ENCODE measurements at regions not wholly inside any gene's neighbourhood (a gene's known extent, or its start where the extent isn't known, plus 50 kb on each side); places are given as distances from the start of the nearest gene placed in this dataset.

DNA sequence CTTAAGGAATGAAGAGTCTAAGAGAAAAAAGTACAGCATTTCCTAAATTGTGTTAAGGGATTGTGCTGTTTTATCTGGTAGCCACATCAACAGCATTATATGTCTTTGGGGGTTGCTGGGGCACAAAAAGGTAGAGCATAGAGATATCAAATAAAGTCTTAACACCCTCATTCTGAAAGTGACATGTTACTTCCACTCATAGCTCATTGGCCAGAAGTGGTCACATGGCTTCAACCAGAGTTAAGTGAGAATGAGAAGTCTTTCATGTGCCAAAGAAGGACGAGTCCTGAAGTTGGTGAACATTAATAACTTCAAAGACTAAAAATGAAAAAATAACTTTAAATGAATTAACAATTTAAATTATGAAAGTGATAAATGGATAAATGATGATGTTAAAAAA lies 175.7 kb upstream of the ZEB2 start:
- no peaks in the 10 kb centered on the region for H4K20me1 ChIP-seq (replicated peaks; ENCODE audit: insufficient read depth)
- DNase-seq (ENCODE audit: low spot score) (no peak), ATAC-seq (no peak)
- Mint-ChIP-seq H3K27ac (no peak overlapping the region), H3K36me3 (ENCODE audit: low read depth) (no peaks in the 10 kb centered on the region), H3K27me3 (ENCODE audit: insufficient read depth, low read depth, poor library complexity) (no peaks in the 10 kb centered on the region), H3K9me3 (no peaks in the 10 kb centered on the region), H3K4me3 (no peak overlapping the region), H3K4me1 (no peaks in the 10 kb centered on the region)
- peaks cover 4% of the 10 kb centered on the region; the same call in 1 of the 2 replicates for H3K9me2 ChIP-seq (ENCODE audit: insufficient read depth)
- no peaks in the 10 kb centered on the region for H3K79me2 ChIP-seq (replicated peaks; ENCODE audit: insufficient read depth)
- TF ChIP-seq EZH2phosphoT487 (IDR thresholded peaks at IDR 0.05; ENCODE audit: unreplicated experiment), result no peak
- no peak for TF ChIP-seq EZH2 (IDR thresholded peaks at IDR 0.05; ENCODE audit: low read depth, unreplicated experiment)
- no peaks in the 10 kb centered on the region for H3K36me3 ChIP-seq (ENCODE audit: insufficient read depth)
- no peaks in the 10 kb centered on the region for H3F3A ChIP-seq (replicated peaks; ENCODE audit: low read depth)
- H3K4me1 ChIP-seq (ENCODE audit: insufficient read depth), result no peaks in the 10 kb centered on the region
- no peak overlapping the region for H2AFZ ChIP-seq
- H3K4me2 ChIP-seq, result no peak overlapping the region
- H3K4me3 ChIP-seq, result no peak overlapping the region
- H3K27me3 ChIP-seq (ENCODE audit: insufficient read depth), result no peaks in the 10 kb centered on the region
- H3K27ac ChIP-seq (ENCODE audit: low read depth), result no peak overlapping the region

GRCh38 chr2:144694456-144694855 lies 174.5 kb upstream of the ZEB2 start:
- H3K27me3 Mint-ChIP-seq (ENCODE audit: insufficient read depth, low read depth, poor library complexity), result no peaks in the 10 kb centered on the region
- H3K4me1 ChIP-seq (ENCODE audit: insufficient read depth), result no peaks in the 10 kb centered on the region
- H3K4me3 Mint-ChIP-seq, result no peak overlapping the region
- H3K36me3 ChIP-seq (ENCODE audit: insufficient read depth), result no peaks in the 10 kb centered on the region
- H2AFZ ChIP-seq, result no peak overlapping the region
- H3K27ac Mint-ChIP-seq, result no peak overlapping the region
- no peak overlapping the region for H3K4me3 ChIP-seq
- H3K9me3 Mint-ChIP-seq, result no peaks in the 10 kb centered on the region
- H4K20me1 ChIP-seq (replicated peaks; ENCODE audit: insufficient read depth), result no peaks in the 10 kb centered on the region
- no peaks in the 10 kb centered on the region for H3K27me3 ChIP-seq (ENCODE audit: insufficient read depth)
- H3F3A ChIP-seq (replicated peaks; ENCODE audit: low read depth), result no peaks in the 10 kb centered on the region
- no peaks in the 10 kb centered on the region for H3K4me1 Mint-ChIP-seq
- no peak overlapping the region for H3K27ac ChIP-seq (ENCODE audit: low read depth)
- H3K79me2 ChIP-seq (replicated peaks; ENCODE audit: insufficient read depth), result no peaks in the 10 kb centered on the region
- H3K36me3 Mint-ChIP-seq (ENCODE audit: low read depth), result no peaks in the 10 kb centered on the region
- H3K9me2 ChIP-seq (ENCODE audit: insufficient read depth), result peaks cover 4% of the 10 kb centered on the region; the same call in 1 of the 2 replicates
- ATAC-seq (no peak), DNase-seq (ENCODE audit: low spot score) (no peak)
- H3K4me2 ChIP-seq, result no peak overlapping the region
- TF ChIP-seq, protein P1, sequence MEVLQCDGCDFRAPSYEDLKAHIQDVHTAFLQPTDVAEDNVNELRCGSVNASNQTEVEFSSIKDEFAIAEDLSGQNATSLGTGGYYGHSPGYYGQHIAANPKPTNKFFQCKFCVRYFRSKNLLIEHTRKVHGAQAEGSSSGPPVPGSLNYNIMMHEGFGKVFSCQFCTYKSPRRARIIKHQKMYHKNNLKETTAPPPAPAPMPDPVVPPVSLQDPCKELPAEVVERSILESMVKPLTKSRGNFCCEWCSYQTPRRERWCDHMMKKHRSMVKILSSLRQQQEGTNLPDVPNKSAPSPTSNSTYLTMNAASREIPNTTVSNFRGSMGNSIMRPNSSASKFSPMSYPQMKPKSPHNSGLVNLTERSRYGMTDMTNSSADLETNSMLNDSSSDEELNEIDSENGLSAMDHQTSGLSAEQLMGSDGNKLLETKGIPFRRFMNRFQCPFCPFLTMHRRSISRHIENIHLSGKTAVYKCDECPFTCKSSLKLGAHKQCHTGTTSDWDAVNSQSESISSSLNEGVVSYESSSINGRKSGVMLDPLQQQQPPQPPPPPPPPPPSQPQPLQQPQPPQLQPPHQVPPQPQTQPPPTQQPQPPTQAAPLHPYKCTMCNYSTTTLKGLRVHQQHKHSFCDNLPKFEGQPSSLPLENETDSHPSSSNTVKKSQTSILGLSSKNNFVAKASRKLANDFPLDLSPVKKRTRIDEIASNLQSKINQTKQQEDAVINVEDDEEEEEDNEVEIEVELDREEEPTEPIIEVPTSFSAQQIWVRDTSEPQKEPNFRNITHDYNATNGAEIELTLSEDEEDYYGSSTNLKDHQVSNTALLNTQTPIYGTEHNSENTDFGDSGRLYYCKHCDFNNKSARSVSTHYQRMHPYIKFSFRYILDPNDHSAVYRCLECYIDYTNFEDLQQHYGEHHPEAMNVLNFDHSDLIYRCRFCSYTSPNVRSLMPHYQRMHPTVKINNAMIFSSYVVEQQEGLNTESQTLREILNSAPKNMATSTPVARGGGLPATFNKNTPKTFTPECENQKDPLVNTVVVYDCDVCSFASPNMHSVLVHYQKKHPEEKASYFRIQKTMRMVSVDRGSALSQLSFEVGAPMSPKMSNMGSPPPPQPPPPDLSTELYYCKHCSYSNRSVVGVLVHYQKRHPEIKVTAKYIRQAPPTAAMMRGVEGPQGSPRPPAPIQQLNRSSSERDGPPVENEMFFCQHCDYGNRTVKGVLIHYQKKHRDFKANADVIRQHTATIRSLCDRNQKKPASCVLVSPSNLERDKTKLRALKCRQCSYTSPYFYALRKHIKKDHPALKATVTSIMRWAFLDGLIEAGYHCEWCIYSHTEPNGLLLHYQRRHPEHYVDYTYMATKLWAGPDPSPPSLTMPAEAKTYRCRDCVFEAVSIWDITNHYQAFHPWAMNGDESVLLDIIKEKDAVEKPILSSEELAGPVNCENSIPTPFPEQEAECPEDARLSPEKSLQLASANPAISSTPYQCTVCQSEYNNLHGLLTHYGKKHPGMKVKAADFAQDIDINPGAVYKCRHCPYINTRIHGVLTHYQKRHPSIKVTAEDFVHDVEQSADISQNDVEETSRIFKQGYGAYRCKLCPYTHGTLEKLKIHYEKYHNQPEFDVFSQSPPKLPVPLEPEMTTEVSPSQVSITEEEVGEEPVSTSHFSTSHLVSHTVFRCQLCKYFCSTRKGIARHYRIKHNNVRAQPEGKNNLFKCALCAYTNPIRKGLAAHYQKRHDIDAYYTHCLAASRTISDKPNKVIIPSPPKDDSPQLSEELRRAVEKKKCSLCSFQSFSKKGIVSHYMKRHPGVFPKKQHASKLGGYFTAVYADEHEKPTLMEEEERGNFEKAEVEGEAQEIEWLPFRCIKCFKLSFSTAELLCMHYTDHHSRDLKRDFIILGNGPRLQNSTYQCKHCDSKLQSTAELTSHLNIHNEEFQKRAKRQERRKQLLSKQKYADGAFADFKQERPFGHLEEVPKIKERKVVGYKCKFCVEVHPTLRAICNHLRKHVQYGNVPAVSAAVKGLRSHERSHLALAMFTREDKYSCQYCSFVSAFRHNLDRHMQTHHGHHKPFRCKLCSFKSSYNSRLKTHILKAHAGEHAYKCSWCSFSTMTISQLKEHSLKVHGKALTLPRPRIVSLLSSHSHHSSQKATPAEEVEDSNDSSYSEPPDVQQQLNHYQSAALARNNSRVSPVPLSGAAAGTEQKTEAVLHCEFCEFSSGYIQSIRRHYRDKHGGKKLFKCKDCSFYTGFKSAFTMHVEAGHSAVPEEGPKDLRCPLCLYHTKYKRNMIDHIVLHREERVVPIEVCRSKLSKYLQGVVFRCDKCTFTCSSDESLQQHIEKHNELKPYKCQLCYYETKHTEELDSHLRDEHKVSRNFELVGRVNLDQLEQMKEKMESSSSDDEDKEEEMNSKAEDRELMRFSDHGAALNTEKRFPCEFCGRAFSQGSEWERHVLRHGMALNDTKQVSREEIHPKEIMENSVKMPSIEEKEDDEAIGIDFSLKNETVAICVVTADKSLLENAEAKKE (CRISPR knock-in tag; IDR thresholded peaks at IDR 0.05), result no peak
- TF ChIP-seq ETS1 (IDR thresholded peaks at IDR 0.05) (no peak), CTCF (conservative IDR thresholded peaks at IDR 0.05; ENCODE audit: low read depth in 2 of 2) (no peak), POLR2AphosphoS5 (IDR thresholded peaks at IDR 0.05; ENCODE audit: low read depth) (no peak), EZH2phosphoT487 (IDR thresholded peaks at IDR 0.05; ENCODE audit: unreplicated experiment) (no peak), REST (IDR thresholded peaks at IDR 0.05; ENCODE audit: unreplicated experiment) (no peak), ZNF114 (CRISPR knock-in tag; IDR thresholded peaks at IDR 0.05) (no peak), JUNB (IDR thresholded peaks at IDR 0.05; ENCODE audit: unreplicated experiment) (no peak), EZH2 (IDR thresholded peaks at IDR 0.05; ENCODE audit: low read depth, unreplicated experiment) (no peak), STAT1 (IDR thresholded peaks at IDR 0.05; ENCODE audit: unreplicated experiment) (no peak)

Data from GM23338 (cell line).